WTC11 (cell line): ENCODE measurements at regions not wholly inside any gene's neighbourhood (a gene's known extent, or its start where the extent isn't known, plus 50 kb on each side); places are given as distances from the start of the nearest gene placed in this dataset.

Experiments used
- ATAC-seq: fragments of 200-7000 bp; cut with Tn5 transposase; 2 replicates; pipeline ENCODE4 v1.10.0; 2021; ENCODE audit warnings: mild to moderate bottlenecking, moderate library complexity
- CTCF ChIA-PET: fragments of 300-600 bp; sonication (Branson Sonifier 250); formaldehyde crosslinking; loops from one replicate; lab custom pipeline; 2021; ENCODE audit warnings: antibody characterized with exemption; lab: Charles Lee
- POLR2A ChIA-PET: fragments of 350-600 bp; sonication (Branson Sonifier 250); formaldehyde crosslinking; loops from one replicate; lab custom pipeline; 2021; ENCODE audit warnings: antibody characterized with exemption; lab: Charles Lee
- DNase-seq: peaks from one replicate; pipeline ENCODE4 v3.0.0; 2021; ENCODE audit warnings: low spot score
- H3K27ac Mint-ChIP-seq: 2 replicates; pipeline ENCODE4 v1.8.0; 2021; ENCODE audit warnings: mixed read lengths
- H3K27me3 Mint-ChIP-seq: 2 replicates; pipeline ENCODE4 v1.8.0; 2021; ENCODE audit warnings: low read depth, mild to moderate bottlenecking, moderate library complexity, mixed read lengths
- H3K36me3 Mint-ChIP-seq: 2 replicates; pipeline ENCODE4 v1.8.0; 2021; ENCODE audit warnings: mixed read lengths
- H3K4me1 Mint-ChIP-seq: 2 replicates; pipeline ENCODE4 v1.8.0; 2022; ENCODE audit warnings: mixed read lengths
- H3K4me3 Mint-ChIP-seq: 2 replicates; pipeline ENCODE4 v1.8.0; 2021; ENCODE audit warnings: mild to moderate bottlenecking, moderate library complexity, mixed read lengths
- H3K9me3 Mint-ChIP-seq: 2 replicates; pipeline ENCODE4 v1.8.0; 2021; ENCODE audit warnings: mixed read lengths
- CBFB ChIP-seq: sonication (generic); formaldehyde crosslinking; IDR thresholded peaks from 2 replicates; pipeline ENCODE4 v1.8.1; 2022; ENCODE audit warnings: mild to moderate bottlenecking, low read depth, missing genetic modification reagents
- E2F1 ChIP-seq: sonication (generic); formaldehyde crosslinking; IDR thresholded peaks from 2 replicates; pipeline ENCODE4 v1.8.0; 2022; ENCODE audit warnings: mild to moderate bottlenecking, missing genetic modification reagents
- FOXP4 ChIP-seq: sonication (generic); formaldehyde crosslinking; IDR thresholded peaks from 2 replicates; pipeline ENCODE4 v1.8.0; 2022; ENCODE audit warnings: mild to moderate bottlenecking, missing genetic modification reagents
- MYBL2 ChIP-seq: sonication (generic); formaldehyde crosslinking; IDR thresholded peaks from 2 replicates; pipeline ENCODE4 v1.8.1; 2023; ENCODE audit warnings: mild to moderate bottlenecking, moderate library complexity, missing genetic modification reagents
- NFATC4 ChIP-seq: fragments of 250-450 bp; sonication (Bioruptor Pico); IDR thresholded peaks from 2 replicates; pipeline ENCODE4 v1.9.0; 2021; ENCODE audit warnings: mild to moderate bottlenecking
- SMAD3 ChIP-seq: sonication (generic); formaldehyde crosslinking; IDR thresholded peaks from 2 replicates; pipeline ENCODE4 v1.8.0; 2022; ENCODE audit warnings: missing genetic modification reagents, mild to moderate bottlenecking, borderline replicate concordance
- STAT6 ChIP-seq: sonication (generic); formaldehyde crosslinking; conservative IDR thresholded peaks from 2 replicates; pipeline ENCODE4 v1.8.1; 2023; ENCODE audit warnings: mild to moderate bottlenecking, low read depth, missing genetic modification reagents, moderate library complexity
- ZNF121 ChIP-seq: sonication (generic); formaldehyde crosslinking; IDR thresholded peaks from 2 replicates; pipeline ENCODE4 v1.8.0; 2023; ENCODE audit warnings: missing genetic modification reagents
- ZNF396 ChIP-seq: fragments of 250-450 bp; sonication (Bioruptor Pico); IDR thresholded peaks from 2 replicates; pipeline ENCODE4 v1.8.0; 2021; ENCODE audit warnings: mild to moderate bottlenecking, moderate library complexity, borderline replicate concordance
- TF ChIP-seq, protein P1 (sequence below): fragments of 250-450 bp; sonication (Bioruptor Pico); conservative IDR thresholded peaks from 2 replicates; pipeline ENCODE4 v1.9.0; 2021; ENCODE audit warnings: mild to moderate bottlenecking
- TF ChIP-seq, protein P2 (sequence below): sonication (generic); formaldehyde crosslinking; IDR thresholded peaks from 2 replicates; pipeline ENCODE4 v1.8.1; 2022; ENCODE audit warnings: low read depth, missing genetic modification reagents, borderline replicate concordance
- TF ChIP-seq, protein P3 (sequence below): fragments of 250-450 bp; sonication (Bioruptor Pico); IDR thresholded peaks from 2 replicates; pipeline ENCODE4 v1.9.0; 2021; ENCODE audit warnings: mild to moderate bottlenecking
- TF ChIP-seq, protein P4 (sequence below): sonication (generic); formaldehyde crosslinking; IDR thresholded peaks from 2 replicates; pipeline ENCODE4 v1.8.1; 2023; ENCODE audit warnings: mild to moderate bottlenecking, missing genetic modification reagents, moderate library complexity

GRCh38 chrX:5756616-5757015 lies 472.1 kb downstream of the NLGN4X start (continued):
- TF ChIP-seq, protein P1, sequence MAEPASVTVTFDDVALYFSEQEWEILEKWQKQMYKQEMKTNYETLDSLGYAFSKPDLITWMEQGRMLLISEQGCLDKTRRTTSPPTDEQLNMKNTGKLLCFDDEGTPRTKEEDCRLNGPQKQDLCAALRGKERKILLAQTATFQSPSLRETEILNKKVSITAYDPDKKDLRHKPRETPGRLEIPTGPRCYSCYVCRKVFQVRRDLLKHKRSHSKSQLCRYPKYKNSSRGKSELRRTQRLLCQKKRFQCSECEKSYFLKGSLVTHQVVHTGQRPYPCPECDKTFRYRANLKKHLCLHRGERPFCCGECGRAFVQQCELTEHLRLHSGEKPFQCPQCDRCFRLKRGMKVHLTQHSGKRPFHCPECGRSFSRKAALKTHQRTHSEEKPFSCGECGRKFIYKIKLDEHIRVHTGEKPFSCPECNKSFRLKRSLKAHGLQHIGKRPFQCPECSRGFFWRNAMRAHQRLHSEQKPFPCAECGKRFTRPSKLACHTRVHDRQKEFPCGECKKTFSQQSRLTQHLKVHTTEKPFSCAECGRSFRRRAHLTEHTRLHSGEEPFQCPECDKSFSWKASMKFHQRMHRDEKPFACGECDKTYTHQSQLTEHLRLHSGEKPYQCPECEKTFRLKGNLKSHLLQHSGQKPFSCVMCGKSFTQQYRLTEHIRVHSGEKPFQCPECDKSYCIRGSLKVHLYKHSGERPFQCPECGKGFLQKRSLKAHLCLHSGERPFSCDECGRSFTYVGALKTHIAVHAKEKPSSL (CRISPR knock-in tag), result no peak
- TF ChIP-seq E2F1 (no peak), ZNF396 (CRISPR knock-in tag) (no peak), ZNF121 (CRISPR knock-in tag) (no peak), CBFB (CRISPR knock-in tag) (no peak), MYBL2 (CRISPR knock-in tag) (no peak)

DNA sequence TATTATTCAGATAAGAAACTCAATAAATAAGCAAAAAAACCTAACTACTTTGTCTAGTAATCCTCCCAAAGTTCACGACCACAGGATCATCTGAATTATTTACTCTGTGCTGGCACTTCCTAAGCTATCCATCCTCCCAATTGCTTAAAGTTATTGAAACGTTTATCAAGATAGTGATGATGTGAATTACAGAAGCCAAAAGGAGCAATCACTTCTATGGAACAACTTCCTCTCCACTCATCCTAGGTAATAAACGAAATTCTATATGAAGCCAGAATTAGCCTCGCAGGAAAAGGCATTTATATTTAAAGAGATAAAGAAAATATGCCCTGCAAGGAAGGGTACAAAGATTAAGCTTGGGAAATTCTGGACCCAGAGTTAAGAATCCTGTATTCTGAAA lies 475.4 kb downstream of the NLGN4X start:
- Mint-ChIP-seq H3K27me3 (no peaks in the 10 kb centered on the region), H3K27ac (no peak overlapping the region), H3K9me3 (no peaks in the 10 kb centered on the region; the same call in 1 of the 2 replicates), H3K36me3 (no peaks in the 10 kb centered on the region), H3K4me1 (no peaks in the 10 kb centered on the region), H3K4me3 (no peak overlapping the region)
- POLR2A ChIA-PET, result no interaction called here
- DNase-seq (no peak), ATAC-seq (no peak)
- CTCF ChIA-PET, result no interaction called here
- TF ChIP-seq FOXP4 (CRISPR knock-in tag) (no peak), SMAD3 (CRISPR knock-in tag) (no peak), STAT6 (no peak), NFATC4 (CRISPR knock-in tag) (no peak)
- TF ChIP-seq, protein P2, sequence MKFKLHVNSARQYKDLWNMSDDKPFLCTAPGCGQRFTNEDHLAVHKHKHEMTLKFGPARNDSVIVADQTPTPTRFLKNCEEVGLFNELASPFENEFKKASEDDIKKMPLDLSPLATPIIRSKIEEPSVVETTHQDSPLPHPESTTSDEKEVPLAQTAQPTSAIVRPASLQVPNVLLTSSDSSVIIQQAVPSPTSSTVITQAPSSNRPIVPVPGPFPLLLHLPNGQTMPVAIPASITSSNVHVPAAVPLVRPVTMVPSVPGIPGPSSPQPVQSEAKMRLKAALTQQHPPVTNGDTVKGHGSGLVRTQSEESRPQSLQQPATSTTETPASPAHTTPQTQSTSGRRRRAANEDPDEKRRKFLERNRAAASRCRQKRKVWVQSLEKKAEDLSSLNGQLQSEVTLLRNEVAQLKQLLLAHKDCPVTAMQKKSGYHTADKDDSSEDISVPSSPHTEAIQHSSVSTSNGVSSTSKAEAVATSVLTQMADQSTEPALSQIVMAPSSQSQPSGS (CRISPR knock-in tag), result no peak
- TF ChIP-seq, protein P3, sequence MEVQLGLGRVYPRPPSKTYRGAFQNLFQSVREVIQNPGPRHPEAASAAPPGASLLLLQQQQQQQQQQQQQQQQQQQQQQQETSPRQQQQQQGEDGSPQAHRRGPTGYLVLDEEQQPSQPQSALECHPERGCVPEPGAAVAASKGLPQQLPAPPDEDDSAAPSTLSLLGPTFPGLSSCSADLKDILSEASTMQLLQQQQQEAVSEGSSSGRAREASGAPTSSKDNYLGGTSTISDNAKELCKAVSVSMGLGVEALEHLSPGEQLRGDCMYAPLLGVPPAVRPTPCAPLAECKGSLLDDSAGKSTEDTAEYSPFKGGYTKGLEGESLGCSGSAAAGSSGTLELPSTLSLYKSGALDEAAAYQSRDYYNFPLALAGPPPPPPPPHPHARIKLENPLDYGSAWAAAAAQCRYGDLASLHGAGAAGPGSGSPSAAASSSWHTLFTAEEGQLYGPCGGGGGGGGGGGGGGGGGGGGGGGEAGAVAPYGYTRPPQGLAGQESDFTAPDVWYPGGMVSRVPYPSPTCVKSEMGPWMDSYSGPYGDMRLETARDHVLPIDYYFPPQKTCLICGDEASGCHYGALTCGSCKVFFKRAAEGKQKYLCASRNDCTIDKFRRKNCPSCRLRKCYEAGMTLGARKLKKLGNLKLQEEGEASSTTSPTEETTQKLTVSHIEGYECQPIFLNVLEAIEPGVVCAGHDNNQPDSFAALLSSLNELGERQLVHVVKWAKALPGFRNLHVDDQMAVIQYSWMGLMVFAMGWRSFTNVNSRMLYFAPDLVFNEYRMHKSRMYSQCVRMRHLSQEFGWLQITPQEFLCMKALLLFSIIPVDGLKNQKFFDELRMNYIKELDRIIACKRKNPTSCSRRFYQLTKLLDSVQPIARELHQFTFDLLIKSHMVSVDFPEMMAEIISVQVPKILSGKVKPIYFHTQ, result no peak
- TF ChIP-seq, protein P4, sequence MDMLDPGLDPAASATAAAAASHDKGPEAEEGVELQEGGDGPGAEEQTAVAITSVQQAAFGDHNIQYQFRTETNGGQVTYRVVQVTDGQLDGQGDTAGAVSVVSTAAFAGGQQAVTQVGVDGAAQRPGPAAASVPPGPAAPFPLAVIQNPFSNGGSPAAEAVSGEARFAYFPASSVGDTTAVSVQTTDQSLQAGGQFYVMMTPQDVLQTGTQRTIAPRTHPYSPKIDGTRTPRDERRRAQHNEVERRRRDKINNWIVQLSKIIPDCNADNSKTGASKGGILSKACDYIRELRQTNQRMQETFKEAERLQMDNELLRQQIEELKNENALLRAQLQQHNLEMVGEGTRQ, result no peak
